Glomerular visceral epithelial cell (primary cell): ENCODE measurements at regions not wholly inside any gene's neighbourhood (a gene's known extent, or its start where the extent isn't known, plus 50 kb on each side); places are given as distances from the start of the nearest gene placed in this dataset.

Experiments used
- DNase-seq: peaks from one replicate; pipeline ENCODE4 v3.0.0-alpha.2; 2016; ENCODE audit errors: extremely low spot score

GRCh38 chr3:116848248-116848829 lies 138.8 kb downstream of the TUSC7 start:
- no peak for DNase-seq

GRCh38 chr3:116849261-116849688 lies 139.7 kb downstream of the TUSC7 start:
- no peak for DNase-seq

GRCh38 chr3:116852803-116853202 lies 143.2 kb downstream of the TUSC7 start:
- DNase-seq, result no peak

- no peak for DNase-seq
These were observed 153.7 kb downstream of the TUSC7 start for GRCh38 chr3:116863270-116863770.

- peak; percentile 0 for DNase-seq
These were observed 154.4 kb downstream of the TUSC7 start for GRCh38 chr3:116863822-116864589.

- DNase-seq, result no peak
These were observed 155.0 kb downstream of the TUSC7 start for GRCh38 chr3:116864590-116864927.

GRCh38 chr3:116870379-116870778 lies 160.8 kb downstream of the TUSC7 start:
- DNase-seq, result no peak

- no peak for DNase-seq
These were observed 162.3 kb downstream of the TUSC7 start for GRCh38 chr3:116871905-116872304.

- no peak for DNase-seq
These were observed 163.1 kb downstream of the TUSC7 start for GRCh38 chr3:116872688-116873087.

GRCh38 chr3:116873142-116873541 lies 163.6 kb downstream of the TUSC7 start:
- DNase-seq, result no peak

- DNase-seq, result no peak
These were observed 168.4 kb downstream of the TUSC7 start for GRCh38 chr3:116877968-116878367.

GRCh38 chr3:116886202-116886893 lies 176.8 kb downstream of the TUSC7 start:
- DNase-seq, result no peak

GRCh38 chr3:116896116-116896515 lies 186.5 kb downstream of the TUSC7 start:
- DNase-seq, result no peak

- no peak for DNase-seq
These were observed 187.8 kb downstream of the TUSC7 start for GRCh38 chr3:116897382-116897781.

GRCh38 chr3:116899253-116899652 lies 189.7 kb downstream of the TUSC7 start:
- no peak for DNase-seq

GRCh38 chr3:116905334-116905733 lies 195.8 kb downstream of the TUSC7 start:
- no peak for DNase-seq

GRCh38 chr3:116905794-116906193 lies 196.2 kb downstream of the TUSC7 start:
- DNase-seq, result no peak

- no peak for DNase-seq
These were observed 202.5 kb downstream of the TUSC7 start for GRCh38 chr3:116912116-116912515.

- DNase-seq, result no peak
These were observed 204.4 kb downstream of the TUSC7 start for GRCh38 chr3:116914004-116914403.

GRCh38 chr3:116916836-116917235 lies 207.3 kb downstream of the TUSC7 start:
- no peak for DNase-seq

GRCh38 chr3:116920826-116921610 lies 211.4 kb downstream of the TUSC7 start:
- no peak for DNase-seq

- no peak for DNase-seq
These were observed 218.3 kb downstream of the TUSC7 start for GRCh38 chr3:116927918-116928317.
